ENCODE measurements at regions not wholly inside any gene's neighbourhood (a gene's known extent, or its start where the extent isn't known, plus 50 kb on each side); places are given as distances from the start of the nearest gene placed in this dataset.

DNA sequence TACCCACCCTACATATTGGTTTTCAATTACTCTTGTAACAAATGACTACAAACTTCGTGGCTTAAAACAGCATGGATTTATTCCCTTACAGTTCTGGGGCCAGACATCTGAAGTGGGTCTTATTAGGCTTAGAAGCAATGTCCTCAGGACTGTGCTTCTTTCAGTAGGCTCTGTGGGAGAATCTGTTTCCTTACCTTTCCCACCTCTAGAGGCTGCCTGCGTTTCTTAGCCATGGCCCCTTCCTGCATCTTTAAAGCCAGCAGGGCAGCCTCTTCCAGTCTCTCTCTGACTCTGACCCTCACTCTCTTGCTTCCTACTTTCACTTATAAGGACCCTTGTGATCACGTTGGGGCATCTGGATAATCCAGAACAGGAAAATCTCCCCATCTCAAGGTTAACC is 252.5 kb upstream of the PGRMC2 start:
- no peak overlapping the region for H3K9ac ChIP-seq (ENCODE audit: control insufficient read depth, extremely low read depth, insufficient read depth, low read length)
- no peak for FAIRE-seq

GRCh38 chr4:128538111-128538882 is 250.7 kb upstream of the PGRMC2 start:
- Histone ChIP-seq H4K20me1 (ENCODE audit: control insufficient read depth, extremely low read depth, insufficient read depth, low read length) (no peaks in the 10 kb centered on the region), H3K9me1 (ENCODE audit: control insufficient read depth, extremely low read depth, insufficient read depth, low read length) (no peaks in the 10 kb centered on the region), H3K36me3 (ENCODE audit: control insufficient read depth in 2 of 2, extremely low read depth in 1 of 2, insufficient read depth in 2 of 2, low read length in 2 of 2) (no peaks in the 10 kb centered on the region), H3K9ac (ENCODE audit: control insufficient read depth, extremely low read depth, insufficient read depth, low read length) (no peak overlapping the region), H3K79me2 (ENCODE audit: control insufficient read depth, insufficient read depth, low read length) (no peaks in the 10 kb centered on the region), H3K9me3 (ENCODE audit: control insufficient read depth, low read depth, low read length) (no peaks in the 10 kb centered on the region), H3K27me3 (ENCODE audit: control insufficient read depth, extremely low read depth, insufficient read depth, low read length) (no peaks in the 10 kb centered on the region), H3K4me2 (ENCODE audit: control insufficient read depth, extremely low read depth, insufficient read depth, low read depth, low read length) (no peak overlapping the region), H2AFZ (ENCODE audit: control insufficient read depth, low read length) (no peak overlapping the region), H3K27ac (ENCODE audit: control insufficient read depth, insufficient read depth, low read length) (no peak overlapping the region), H3K4me3 (ENCODE audit: control insufficient read depth in 2 of 3, extremely low read depth in 1 of 3, insufficient read depth in 2 of 3, low read depth in 1 of 3, low read length in 3 of 3) (no peak overlapping the region), H3K4me1 (ENCODE audit: control insufficient read depth, extremely low read depth, insufficient read depth, low read length) (no peaks in the 10 kb centered on the region)
- FAIRE-seq = no peak
- DNase-seq (ENCODE audit: low read depth, low spot score) = no peak
- dilution Hi-C loops (cut with MboI; ENCODE audit: extremely low pct_ligation_motif_present, low sequenced_read_pairs) = no loop called here
- TF ChIP-seq, protein P1, sequence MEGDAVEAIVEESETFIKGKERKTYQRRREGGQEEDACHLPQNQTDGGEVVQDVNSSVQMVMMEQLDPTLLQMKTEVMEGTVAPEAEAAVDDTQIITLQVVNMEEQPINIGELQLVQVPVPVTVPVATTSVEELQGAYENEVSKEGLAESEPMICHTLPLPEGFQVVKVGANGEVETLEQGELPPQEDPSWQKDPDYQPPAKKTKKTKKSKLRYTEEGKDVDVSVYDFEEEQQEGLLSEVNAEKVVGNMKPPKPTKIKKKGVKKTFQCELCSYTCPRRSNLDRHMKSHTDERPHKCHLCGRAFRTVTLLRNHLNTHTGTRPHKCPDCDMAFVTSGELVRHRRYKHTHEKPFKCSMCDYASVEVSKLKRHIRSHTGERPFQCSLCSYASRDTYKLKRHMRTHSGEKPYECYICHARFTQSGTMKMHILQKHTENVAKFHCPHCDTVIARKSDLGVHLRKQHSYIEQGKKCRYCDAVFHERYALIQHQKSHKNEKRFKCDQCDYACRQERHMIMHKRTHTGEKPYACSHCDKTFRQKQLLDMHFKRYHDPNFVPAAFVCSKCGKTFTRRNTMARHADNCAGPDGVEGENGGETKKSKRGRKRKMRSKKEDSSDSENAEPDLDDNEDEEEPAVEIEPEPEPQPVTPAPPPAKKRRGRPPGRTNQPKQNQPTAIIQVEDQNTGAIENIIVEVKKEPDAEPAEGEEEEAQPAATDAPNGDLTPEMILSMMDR (optimal IDR thresholded peaks at IDR 0.05 in 1 of 3, IDR thresholded peaks at IDR 0.05 in 1 of 3, conservative IDR thresholded peaks at IDR 0.05 in 1 of 3; ENCODE audit: extremely low read depth in 1 of 3, insufficient read depth in 2 of 3, low read length in 3 of 3) = no peak
- no peak for TF ChIP-seq EZH2 (IDR thresholded peaks at IDR 0.05; ENCODE audit: low read length)

More for the DNA sequence above, 252.5 kb upstream of the PGRMC2 start:
- Histone ChIP-seq H3K36me3 (ENCODE audit: control insufficient read depth in 2 of 2, extremely low read depth in 1 of 2, insufficient read depth in 2 of 2, low read length in 2 of 2) (no peaks in the 10 kb centered on the region), H3K4me3 (ENCODE audit: control insufficient read depth in 2 of 3, extremely low read depth in 1 of 3, insufficient read depth in 2 of 3, low read depth in 1 of 3, low read length in 3 of 3) (no peak overlapping the region), H3K27ac (ENCODE audit: control insufficient read depth, insufficient read depth, low read length) (no peak overlapping the region), H2AFZ (ENCODE audit: control insufficient read depth, low read length) (no peak overlapping the region), H3K4me1 (ENCODE audit: control insufficient read depth, extremely low read depth, insufficient read depth, low read length) (no peaks in the 10 kb centered on the region), H3K79me2 (ENCODE audit: control insufficient read depth, insufficient read depth, low read length) (no peaks in the 10 kb centered on the region), H4K20me1 (ENCODE audit: control insufficient read depth, extremely low read depth, insufficient read depth, low read length) (no peaks in the 10 kb centered on the region), H3K9me1 (ENCODE audit: control insufficient read depth, extremely low read depth, insufficient read depth, low read length) (no peaks in the 10 kb centered on the region), H3K9me3 (ENCODE audit: control insufficient read depth, low read depth, low read length) (no peaks in the 10 kb centered on the region), H3K27me3 (ENCODE audit: control insufficient read depth, extremely low read depth, insufficient read depth, low read length) (no peaks in the 10 kb centered on the region), H3K4me2 (ENCODE audit: control insufficient read depth, extremely low read depth, insufficient read depth, low read depth, low read length) (no peak overlapping the region)
- DNase-seq (ENCODE audit: low read depth, low spot score) = no peak
- TF ChIP-seq, protein P1 (optimal IDR thresholded peaks at IDR 0.05 in 1 of 3, IDR thresholded peaks at IDR 0.05 in 1 of 3, conservative IDR thresholded peaks at IDR 0.05 in 1 of 3; ENCODE audit: extremely low read depth in 1 of 3, insufficient read depth in 2 of 3, low read length in 3 of 3) = no peak
- no peak for TF ChIP-seq EZH2 (IDR thresholded peaks at IDR 0.05; ENCODE audit: low read length)
- dilution Hi-C loops (cut with MboI; ENCODE audit: extremely low pct_ligation_motif_present, low sequenced_read_pairs) = no loop called here

All from keratinocyte (primary cell).